K562 (cell line): ENCODE measurements at regions not wholly inside any gene's neighbourhood (a gene's known extent, or its start where the extent isn't known, plus 50 kb on each side); places are given as distances from the start of the nearest gene placed in this dataset.

Experiments
- ATAC-seq: fragments of 200-7000 bp; cut with Tn5 transposase; 3 replicates; pipeline ENCODE4 v1.9.1; 2020; ENCODE audit warnings: moderate library complexity
- BruUV-seq: library from RNA; stranded (reverse); fragments of 400-500 nt; replicated peaks from 2 replicates; lab custom pipeline; 2021; lab: Mats Ljungman, UMichigan
- CTCF ChIA-PET: fragments of 300-600 bp; formaldehyde crosslinking; extraction: SDS; loops from one replicate; lab custom pipeline; 2021; ENCODE audit warnings: low intra/inter-chr PET ratio; lab: Yijun Ruan, JAX
- POLR2A ChIA-PET: fragments of 300-600, 350-650 bp; sonication (Branson Sonifier 250); formaldehyde crosslinking; extraction: SDS; loops from one replicate; lab custom pipeline; 2021; ENCODE audit warnings: antibody characterized with exemption, inconsistent platforms; lab: Yijun Ruan, JAX
- DNase-seq, 4 experiments: peaks; one replicate each; pipeline versions ENCODE4 v3.0.0 to v3.0.0-alpha.2; 2011 to 2018; ENCODE audit warnings: low spot score in 3 of 4, mixed read lengths in 3 of 4; ENCODE audit errors: extremely low read depth in 1 of 4
- FAIRE-seq: peaks from 2 replicates; lab custom pipeline; 2011; peaks lifted over from hg19 to GRCh38; lab: Jason Lieb, UNC
- H2AFZ ChIP-seq: 2 replicates; pipeline ENCODE4 v1.6.0; 2011; ENCODE audit warnings: low read depth, low read length, control low read depth, inconsistent platforms
- H3K27ac ChIP-seq: fragments of 200-600 bp; 3 replicates; pipeline ENCODE4 v1.8.0; 2011; ENCODE audit warnings: low read depth, mild to moderate bottlenecking, control low read depth, inconsistent platforms, low read length, moderate library complexity, mixed read lengths; ENCODE audit errors: extremely low read depth
- H3K27me3 ChIP-seq, 2 experiments: fragments of 300-600 bp in 1 of 2; 2 replicates in 1 of 2; 3 replicates in 1 of 2; pipeline versions ENCODE4 v1.6.0 to v1.8.0; 2011; ENCODE audit warnings: inconsistent platforms in 2 of 2, low read length in 2 of 2, mild to moderate bottlenecking in 1 of 2, mixed read lengths in 1 of 2, moderate library complexity in 1 of 2; ENCODE audit not compliant: control insufficient read depth in 2 of 2, insufficient read depth in 2 of 2
- H3K36me3 ChIP-seq: fragments of 300-600 bp; 3 replicates; pipeline ENCODE4 v1.8.0; 2011; ENCODE audit warnings: mild to moderate bottlenecking, low read length, inconsistent platforms; ENCODE audit not compliant: control insufficient read depth, insufficient read depth
- H3K4me1 ChIP-seq, 2 experiments: fragments of 200-600 bp in 1 of 2; replicated peaks in 1 of 2; 2 replicates in 1 of 2; 3 replicates in 1 of 2; pipeline versions ENCODE4 v1.5.1 to v1.8.0; 2011; ENCODE audit warnings: inconsistent platforms in 2 of 2, low read length in 2 of 2, mild to moderate bottlenecking in 1 of 2, mixed read lengths in 1 of 2, moderate library complexity in 1 of 2; ENCODE audit not compliant: control insufficient read depth in 2 of 2, insufficient read depth in 2 of 2
- H3K4me2 ChIP-seq: 2 replicates; pipeline ENCODE4 v1.6.1; 2011; ENCODE audit warnings: low read length, control low read depth, inconsistent platforms, mixed read lengths; ENCODE audit not compliant: insufficient read depth
- H3K4me3 ChIP-seq: fragments of 200-600 bp; sonication (generic), shearing (Covaris generic); 2 replicates; pipeline ENCODE4 v1.5.1; 2016; ENCODE audit warnings: control low read depth, inconsistent platforms
- H3K79me2 ChIP-seq: fragments of 200-600 bp; 3 replicates; pipeline ENCODE4 v1.8.0; 2011; ENCODE audit warnings: low read length, inconsistent platforms; ENCODE audit not compliant: control insufficient read depth, insufficient read depth
- H3K9ac ChIP-seq, 2 experiments: 2 replicates each; pipeline versions ENCODE4 v1.6.0 to v1.6.1; 2011; ENCODE audit warnings: low read depth in 2 of 2, low read length in 2 of 2, control low read depth in 1 of 2, inconsistent platforms in 1 of 2, mild to moderate bottlenecking in 1 of 2, mixed read lengths in 1 of 2; ENCODE audit not compliant: insufficient read depth in 1 of 2
- H3K9me1 ChIP-seq: one replicate; pipeline ENCODE4 v1.6.0; 2011; ENCODE audit warnings: inconsistent platforms, mild to moderate bottlenecking, low read length, moderate library complexity; ENCODE audit not compliant: control insufficient read depth, insufficient read depth
- H3K9me3 ChIP-seq: replicated peaks from 2 replicates; pipeline ENCODE4 v1.5.1; 2011; ENCODE audit warnings: low read depth, low read length, inconsistent platforms; ENCODE audit not compliant: control insufficient read depth, insufficient read depth
- H4K20me1 ChIP-seq: replicated peaks from 2 replicates; pipeline ENCODE4 v1.6.1; 2011; ENCODE audit warnings: low read length, inconsistent platforms, mixed read lengths; ENCODE audit not compliant: control insufficient read depth, insufficient read depth
- CEBPB ChIP-seq: fragments of 450-650 bp; IDR thresholded peaks from 2 replicates; pipeline ENCODE4 v1.6.1; 2016; ENCODE audit warnings: missing genetic modification characterization, missing compliant biosample characterization
- CEBPG ChIP-seq, 3 experiments: fragments of 200-800 bp in 1 of 3; sonication (Bioruptor generic) in 1 of 3; sonication (generic) in 1 of 3; formaldehyde crosslinking in 1 of 3; IDR thresholded peaks in 2 of 3; conservative IDR thresholded peaks in 1 of 3; 2 replicates each; pipeline versions ENCODE4 v1.6.1 to v1.8.0; 2016 to 2022; ENCODE audit warnings: missing compliant biosample characterization in 2 of 3, missing genetic modification characterization in 2 of 3, mild to moderate bottlenecking in 1 of 3, missing genetic modification reagents in 1 of 3
- COPS2 ChIP-seq: fragments of 450-650 bp; conservative IDR thresholded peaks from 2 replicates; pipeline ENCODE4 v1.6.1; 2016; ENCODE audit warnings: mild to moderate bottlenecking, moderate library complexity
- MEIS2 ChIP-seq: fragments of 450-650 bp; IDR thresholded peaks from 2 replicates; pipeline ENCODE4 v1.6.1; 2014; ENCODE audit warnings: mild to moderate bottlenecking; ENCODE audit not compliant: partially characterized antibody
- PPARD ChIP-seq: fragments of 250-450 bp; sonication (Bioruptor Pico); IDR thresholded peaks from 2 replicates; pipeline ENCODE4 v1.8.0; 2022; ENCODE audit warnings: inconsistent platforms, mild to moderate bottlenecking, moderate library complexity
- RAD21 ChIP-seq, 2 experiments: fragments of 250-450 bp in 1 of 2; fragments of 450-650 bp in 1 of 2; sonication (Bioruptor Pico) in 1 of 2; formaldehyde crosslinking in 1 of 2; IDR thresholded peaks in 1 of 2; conservative IDR thresholded peaks in 1 of 2; 2 replicates each; pipeline versions ENCODE4 v1.4.0 to v1.8.0; 2020 to 2022; ENCODE audit warnings: mild to moderate bottlenecking in 2 of 2, moderate library complexity in 1 of 2
- SPI1 ChIP-seq: IDR thresholded peaks from 2 replicates; pipeline ENCODE4 v1.6.1; 2011; ENCODE audit warnings: low read depth, low read length, control low read depth, borderline replicate concordance
- SRSF7 ChIP-seq: fragments of 200-400 bp; formaldehyde crosslinking; optimal IDR thresholded peaks from 2 replicates; pipeline ENCODE3; 2017; ENCODE audit warnings: mild to moderate bottlenecking, low read depth, low read length
- ZNF232 ChIP-seq: sonication (generic); formaldehyde crosslinking; IDR thresholded peaks from 2 replicates; pipeline ENCODE4 v1.8.0; 2022; ENCODE audit warnings: mild to moderate bottlenecking, missing genetic modification reagents
- WGBS: fragments of 100-300 bp; shearing (Covaris generic); methylation state at CpG from one replicate; pipeline ENCODE4 v1.1.6; 2016; ENCODE audit warnings: low coverage, mixed read lengths; ENCODE audit not compliant: insufficient coverage; ENCODE audit errors: missing lambda C conversion rate; 5-methylcytosine and 5-hydroxymethylcytosine counted together
- in situ Hi-C: fragments of 300-500 bp; cut with MboI; formaldehyde crosslinking; loops from 4 replicates; pipeline ENCODE4 v1.15.0; 2018; ENCODE audit warnings: inconsistent platforms, mixed read lengths
- intact Hi-C: fragments of 100-400 bp; cut with micrococcal nuclease; formaldehyde crosslinking; loops from 2 replicates; pipeline ENCODE4 v1.14.2; 2022
- TF ChIP-seq, protein P1 (sequence below): fragments of 450-650 bp; IDR thresholded peaks from 2 replicates; pipeline ENCODE4 v1.6.1; 2017; ENCODE audit warnings: antibody characterized with exemption, mild to moderate bottlenecking
- TF ChIP-seq, protein P2 (sequence below): IDR thresholded peaks from 2 replicates; pipeline ENCODE4 v1.6.1; 2011; ENCODE audit not compliant: insufficient read length; ENCODE audit errors: extremely low read depth

DNA sequence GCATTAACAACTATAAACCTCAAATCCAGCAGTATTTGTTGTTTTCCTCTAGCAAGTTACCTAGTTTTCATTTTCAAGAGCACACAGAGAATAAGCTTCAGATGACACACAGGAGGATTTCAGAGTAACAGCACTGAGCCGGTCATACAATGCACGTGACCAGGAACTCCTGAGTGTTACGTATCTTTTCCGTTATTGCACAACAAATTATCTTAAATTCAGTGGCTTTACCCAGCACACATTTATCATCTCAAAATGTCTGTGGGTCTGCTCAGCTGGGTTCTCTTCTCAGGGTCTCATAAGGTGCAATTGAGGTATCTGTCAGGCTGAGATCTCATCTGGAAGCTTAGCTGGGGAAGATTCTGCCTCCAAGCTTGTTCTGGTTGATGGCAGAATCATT, 379.5 kb upstream of the KLHL29 start:
- Histone ChIP-seq H2AFZ (no peak overlapping the region), H3K4me1 (no peaks in the 10 kb centered on the region), H4K20me1 (no peaks in the 10 kb centered on the region), H3K27ac (no peak overlapping the region), H3K9me3 (no peaks in the 10 kb centered on the region), H3K27me3 (no peaks in the 10 kb centered on the region), H3K9me1 (no peaks in the 10 kb centered on the region), H3K4me2 (no peak overlapping the region), H3K4me3 (no peak overlapping the region), H3K79me2 (no peaks in the 10 kb centered on the region), H3K36me3 (no peaks in the 10 kb centered on the region), H3K9ac (no peak overlapping the region)
- whole genome bisulfite sequencing = 0% methylated on average over 4 of the region's 4 CpGs
- BruUV-seq = no TSS peak
- ATAC-seq (no peak), FAIRE-seq (no peak), DNase-seq (no peak)
- ChIA-PET CTCF (no interaction called here), POLR2A (no interaction called here)
- in situ Hi-C loops = no loop called here
- intact Hi-C loops = no loop called here
- no peak for TF ChIP-seq ZNF232
- TF ChIP-seq SRSF7 = no peak
- TF ChIP-seq CEBPB (tag) = peak; percentile 44
- no peak for TF ChIP-seq CEBPG (CRISPR knock-in tag; IDR thresholded peaks at IDR 0.05)
- 0 out of 4 replicates have a peak, but pooled peaks of 1 of the 2 experiments have one; percentile 33 for TF ChIP-seq CEBPG (tag; conservative IDR thresholded peaks at IDR 0.05 in 1 of 2, IDR thresholded peaks at IDR 0.05 in 1 of 2)

DNA sequence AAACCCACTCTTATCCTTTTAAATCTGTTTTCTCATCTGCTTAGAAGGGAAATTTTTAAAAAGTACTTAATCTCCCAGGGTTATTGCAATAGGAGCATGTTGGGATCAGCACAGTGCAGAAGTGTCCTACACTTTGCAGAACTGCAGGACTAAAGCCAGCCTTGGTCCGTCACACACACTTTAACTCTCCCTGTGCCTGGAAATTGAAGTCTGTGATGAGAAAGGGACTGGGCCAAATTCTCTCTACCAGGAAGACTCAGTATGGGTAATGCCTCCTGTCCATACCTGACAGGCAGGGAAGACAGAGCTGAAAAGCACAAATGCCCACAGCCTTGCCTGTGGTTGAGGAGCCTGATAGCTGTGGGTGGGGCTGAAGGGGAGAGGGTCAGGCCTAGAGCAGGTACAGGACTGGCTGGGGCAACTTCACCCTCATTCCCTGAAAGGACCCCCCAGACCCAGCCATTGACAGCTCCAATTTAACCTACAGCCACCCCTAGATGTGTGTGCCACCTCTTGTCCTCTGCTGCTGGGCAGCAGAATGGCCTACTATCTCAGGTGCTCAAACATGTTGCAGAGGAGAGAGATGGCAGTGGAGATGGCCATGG, 377.2 kb upstream of the KLHL29 start:
- no TSS peak for BruUV-seq
- no peaks in the 10 kb centered on the region for H3K36me3 ChIP-seq
- no peaks in the 10 kb centered on the region for H3K27me3 ChIP-seq
- no peaks in the 10 kb centered on the region for H4K20me1 ChIP-seq
- H3K4me3 ChIP-seq = no peak overlapping the region
- 7% methylated on average over 1 of the region's 1 CpG for WGBS
- FAIRE-seq (no peak), ATAC-seq (no peak), DNase-seq (no peak)
- H3K79me2 ChIP-seq = no peaks in the 10 kb centered on the region
- in situ Hi-C loops (no loop called here), intact Hi-C loops (no loop called here)
- H3K9me3 ChIP-seq = no peaks in the 10 kb centered on the region
- no peak overlapping the region for H2AFZ ChIP-seq
- ChIA-PET POLR2A (no interaction called here), CTCF (no interaction called here)
- H3K27ac ChIP-seq = no peak overlapping the region
- no peak overlapping the region for H3K4me2 ChIP-seq
- no peak overlapping the region for H3K9ac ChIP-seq
- H3K4me1 ChIP-seq = no peaks in the 10 kb centered on the region
- no peaks in the 10 kb centered on the region for H3K9me1 ChIP-seq
- TF ChIP-seq, protein P1, sequence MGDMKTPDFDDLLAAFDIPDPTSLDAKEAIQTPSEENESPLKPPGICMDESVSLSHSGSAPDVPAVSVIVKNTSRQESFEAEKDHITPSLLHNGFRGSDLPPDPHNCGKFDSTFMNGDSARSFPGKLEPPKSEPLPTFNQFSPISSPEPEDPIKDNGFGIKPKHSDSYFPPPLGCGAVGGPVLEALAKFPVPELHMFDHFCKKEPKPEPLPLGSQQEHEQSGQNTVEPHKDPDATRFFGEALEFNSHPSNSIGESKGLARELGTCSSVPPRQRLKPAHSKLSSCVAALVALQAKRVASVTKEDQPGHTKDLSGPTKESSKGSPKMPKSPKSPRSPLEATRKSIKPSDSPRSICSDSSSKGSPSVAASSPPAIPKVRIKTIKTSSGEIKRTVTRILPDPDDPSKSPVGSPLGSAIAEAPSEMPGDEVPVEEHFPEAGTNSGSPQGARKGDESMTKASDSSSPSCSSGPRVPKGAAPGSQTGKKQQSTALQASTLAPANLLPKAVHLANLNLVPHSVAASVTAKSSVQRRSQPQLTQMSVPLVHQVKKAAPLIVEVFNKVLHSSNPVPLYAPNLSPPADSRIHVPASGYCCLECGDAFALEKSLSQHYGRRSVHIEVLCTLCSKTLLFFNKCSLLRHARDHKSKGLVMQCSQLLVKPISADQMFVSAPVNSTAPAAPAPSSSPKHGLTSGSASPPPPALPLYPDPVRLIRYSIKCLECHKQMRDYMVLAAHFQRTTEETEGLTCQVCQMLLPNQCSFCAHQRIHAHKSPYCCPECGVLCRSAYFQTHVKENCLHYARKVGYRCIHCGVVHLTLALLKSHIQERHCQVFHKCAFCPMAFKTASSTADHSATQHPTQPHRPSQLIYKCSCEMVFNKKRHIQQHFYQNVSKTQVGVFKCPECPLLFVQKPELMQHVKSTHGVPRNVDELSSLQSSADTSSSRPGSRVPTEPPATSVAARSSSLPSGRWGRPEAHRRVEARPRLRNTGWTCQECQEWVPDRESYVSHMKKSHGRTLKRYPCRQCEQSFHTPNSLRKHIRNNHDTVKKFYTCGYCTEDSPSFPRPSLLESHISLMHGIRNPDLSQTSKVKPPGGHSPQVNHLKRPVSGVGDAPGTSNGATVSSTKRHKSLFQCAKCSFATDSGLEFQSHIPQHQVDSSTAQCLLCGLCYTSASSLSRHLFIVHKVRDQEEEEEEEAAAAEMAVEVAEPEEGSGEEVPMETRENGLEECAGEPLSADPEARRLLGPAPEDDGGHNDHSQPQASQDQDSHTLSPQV = no peak
- TF ChIP-seq PPARD = no peak
- no peak for TF ChIP-seq SPI1
- TF ChIP-seq RAD21 (CRISPR knock-in tag; conservative IDR thresholded peaks at IDR 0.05 in 1 of 2, IDR thresholded peaks at IDR 0.05 in 1 of 2) = no peak
- TF ChIP-seq, protein P2, sequence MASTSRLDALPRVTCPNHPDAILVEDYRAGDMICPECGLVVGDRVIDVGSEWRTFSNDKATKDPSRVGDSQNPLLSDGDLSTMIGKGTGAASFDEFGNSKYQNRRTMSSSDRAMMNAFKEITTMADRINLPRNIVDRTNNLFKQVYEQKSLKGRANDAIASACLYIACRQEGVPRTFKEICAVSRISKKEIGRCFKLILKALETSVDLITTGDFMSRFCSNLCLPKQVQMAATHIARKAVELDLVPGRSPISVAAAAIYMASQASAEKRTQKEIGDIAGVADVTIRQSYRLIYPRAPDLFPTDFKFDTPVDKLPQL = no peak
- no peak for TF ChIP-seq MEIS2
- TF ChIP-seq COPS2 = no peak
